HG03558 (cell line): ENCODE measurements at regions not wholly inside any gene's neighbourhood (a gene's known extent, or its start where the extent isn't known, plus 50 kb on each side); places are given as distances from the start of the nearest gene placed in this dataset.
"Not testable (repeated sequence)": the region's sequence is repeated elsewhere in the genome, so short reads cannot be mapped to it uniquely, and the experiment has no call there.

Experiments
- ATAC-seq: cut with Tn5 transposase; IDR thresholded peaks from one replicate; pipeline ENCODE4 v1.9.1; 2021; ENCODE audit warnings: moderate number of reproducible peaks; ENCODE audit not compliant: unreplicated experiment; ENCODE audit errors: extremely low read depth

- peak; percentile 27 for ATAC-seq
Observed at GRCh38 chr1:81548918-81549587, 251.7 kb upstream of the ADGRL2 start.

- peak; percentile 65 for ATAC-seq
Observed at GRCh38 chr1:81547912-81548303, 252.8 kb upstream of the ADGRL2 start.

GRCh38 chr1:81547261-81547911 is 253.3 kb upstream of the ADGRL2 start:
- no peak for ATAC-seq

GRCh38 chr1:81545734-81546133 is 255.0 kb upstream of the ADGRL2 start:
- ATAC-seq: no peak

- no peak for ATAC-seq
Observed at GRCh38 chr1:81543764-81544163, 257.0 kb upstream of the ADGRL2 start.

- no peak for ATAC-seq
Observed at GRCh38 chr1:81542196-81542595, 258.5 kb upstream of the ADGRL2 start.

GRCh38 chr1:81540216-81540615 is 260.5 kb upstream of the ADGRL2 start:
- no peak for ATAC-seq

- no peak for ATAC-seq
Observed at GRCh38 chr1:81529014-81529413, 271.7 kb upstream of the ADGRL2 start.

- ATAC-seq: no peak
Observed at GRCh38 chr1:81525085-81525484, 275.6 kb upstream of the ADGRL2 start.

- ATAC-seq: no peak
Observed at GRCh38 chr1:81519987-81520386, 280.7 kb upstream of the ADGRL2 start.

GRCh38 chr1:81517987-81518386 is 282.7 kb upstream of the ADGRL2 start:
- no peak for ATAC-seq

- no peak for ATAC-seq
Observed at GRCh38 chr1:81513796-81514354, 286.9 kb upstream of the ADGRL2 start.

- ATAC-seq: no peak
Observed at GRCh38 chr1:81512252-81513003, 288.3 kb upstream of the ADGRL2 start.

- no peak for ATAC-seq
Observed at GRCh38 chr1:81511281-81511680, 289.5 kb upstream of the ADGRL2 start.

GRCh38 chr1:81510701-81511100 is 290.0 kb upstream of the ADGRL2 start:
- ATAC-seq: no peak

- no peak for ATAC-seq
Observed at GRCh38 chr1:81509594-81509993, 291.1 kb upstream of the ADGRL2 start.

- no peak for ATAC-seq
Observed at GRCh38 chr1:81506699-81507098, 294.0 kb upstream of the ADGRL2 start.

GRCh38 chr1:81505831-81506230 is 294.9 kb upstream of the ADGRL2 start:
- peak; percentile 97 for ATAC-seq

- not testable (repeated sequence) for ATAC-seq
Observed at GRCh38 chr1:81504820-81505219, 295.9 kb upstream of the ADGRL2 start.

GRCh38 chr1:81502705-81503104 is 298.0 kb upstream of the ADGRL2 start:
- ATAC-seq: not testable (repeated sequence)

- not testable (repeated sequence) for ATAC-seq
Observed at GRCh38 chr1:81501485-81501884, 299.2 kb upstream of the ADGRL2 start.
